Trophoblast cell (in vitro differentiated cells and primary cell): ENCODE measurements at regions not wholly inside any gene's neighbourhood (a gene's known extent, or its start where the extent isn't known, plus 50 kb on each side); places are given as distances from the start of the nearest gene placed in this dataset.

Source experiments
- DNase-seq, 2 donors: peaks; one replicate each; pipeline ENCODE4 v3.0.0-alpha.2; 2016
- H2AFZ ChIP-seq: 2 replicates; pipeline ENCODE4 v1.6.1; 2013; ENCODE audit warnings: low read length, moderate library complexity, mild to moderate bottlenecking; ENCODE audit not compliant: insufficient read depth, poor library complexity
- H2AK5ac ChIP-seq: 2 replicates; pipeline ENCODE4 v1.6.1; 2013; ENCODE audit warnings: mild to moderate bottlenecking, low read length
- H2BK120ac ChIP-seq: 2 replicates; pipeline ENCODE4 v1.6.1; 2013; ENCODE audit warnings: low read length, mild to moderate bottlenecking, moderate library complexity; ENCODE audit not compliant: insufficient read depth, poor library complexity
- H2BK12ac ChIP-seq: 2 replicates; pipeline ENCODE4 v1.6.1; 2013; ENCODE audit warnings: mild to moderate bottlenecking, low read length, moderate library complexity
- H2BK5ac ChIP-seq: 2 replicates; pipeline ENCODE4 v1.6.1; 2013; ENCODE audit warnings: low read length, low read depth, moderate library complexity, mild to moderate bottlenecking; ENCODE audit not compliant: poor library complexity
- H3K14ac ChIP-seq: 2 replicates; pipeline ENCODE4 v1.6.1; 2013; ENCODE audit warnings: mild to moderate bottlenecking, low read length
- H3K18ac ChIP-seq: 2 replicates; pipeline ENCODE4 v1.6.1; 2013; ENCODE audit warnings: mild to moderate bottlenecking, low read length
- H3K23ac ChIP-seq: 2 replicates; pipeline ENCODE4 v1.6.1; 2013; ENCODE audit warnings: low read length
- H3K27ac ChIP-seq: 2 replicates; pipeline ENCODE4 v1.5.1; 2013; ENCODE audit warnings: low read depth, mild to moderate bottlenecking, inconsistent platforms, low read length, moderate library complexity
- H3K27me3 ChIP-seq: 2 replicates; pipeline ENCODE4 v1.6.1; 2013; ENCODE audit warnings: inconsistent platforms, mild to moderate bottlenecking, low read length, moderate library complexity; ENCODE audit not compliant: insufficient read depth
- H3K36me3 ChIP-seq, 2 experiments: 1 replicate in 1 of 2; 2 replicates in 1 of 2; pipeline ENCODE4 v1.6.1; 2013; ENCODE audit warnings: low read length in 2 of 2, mild to moderate bottlenecking in 2 of 2, moderate library complexity in 1 of 2; ENCODE audit not compliant: insufficient read depth in 2 of 2, control insufficient read depth in 1 of 2
- H3K4ac ChIP-seq: 2 replicates; pipeline ENCODE4 v1.6.1; 2013; ENCODE audit warnings: low read depth, mild to moderate bottlenecking, low read length, moderate library complexity
- H3K4me1 ChIP-seq, 2 experiments: 1 replicate in 1 of 2; 2 replicates in 1 of 2; pipeline ENCODE4 v1.6.1; 2013; ENCODE audit warnings: low read length in 2 of 2, mild to moderate bottlenecking in 2 of 2, moderate library complexity in 1 of 2; ENCODE audit not compliant: insufficient read depth in 2 of 2, control insufficient read depth in 1 of 2
- H3K4me2 ChIP-seq: 2 replicates; pipeline ENCODE4 v1.6.1; 2013; ENCODE audit warnings: inconsistent platforms, mild to moderate bottlenecking, low read length, moderate library complexity
- H3K4me3 ChIP-seq: 2 replicates; pipeline ENCODE4 v1.5.1; 2013; ENCODE audit warnings: mild to moderate bottlenecking, low read depth, low read length, inconsistent platforms
- H3K79me1 ChIP-seq: one replicate; pipeline ENCODE4 v1.6.1; 2013; ENCODE audit warnings: low read length
- H3K79me2 ChIP-seq: 2 replicates; pipeline ENCODE4 v1.6.1; 2013; ENCODE audit warnings: low read length, mild to moderate bottlenecking; ENCODE audit not compliant: control insufficient read depth, insufficient read depth, poor library complexity
- H3K9ac ChIP-seq: 2 replicates; pipeline ENCODE4 v1.6.1; 2013; ENCODE audit warnings: mild to moderate bottlenecking, low read length
- H3K9me3 ChIP-seq: 2 replicates; pipeline ENCODE4 v1.6.1; 2013; ENCODE audit warnings: low read depth, mild to moderate bottlenecking, control low read depth, inconsistent platforms, low read length; ENCODE audit not compliant: insufficient read depth
- H4K12ac ChIP-seq: 2 replicates; pipeline ENCODE4 v1.6.1; 2013; ENCODE audit warnings: low read depth, mild to moderate bottlenecking, low read length, moderate library complexity
- H4K8ac ChIP-seq: 2 replicates; pipeline ENCODE4 v1.6.1; 2013; ENCODE audit warnings: low read depth, mild to moderate bottlenecking, low read length, moderate library complexity
- H4K91ac ChIP-seq: one replicate; pipeline ENCODE4 v1.6.1; 2013; ENCODE audit warnings: low read depth, mild to moderate bottlenecking, low read length, moderate library complexity
- WGBS: extraction: QIAGEN DNeasy Blood & Tissue Kit; methylation state at CpG from one replicate; pipeline ENCODE4 v1.1.7; 2013; ENCODE audit warnings: missing lambda C conversion rate; ENCODE audit not compliant: insufficient read length, insufficient coverage; ENCODE audit errors: extremely low coverage; 5-methylcytosine and 5-hydroxymethylcytosine counted together

DNA sequence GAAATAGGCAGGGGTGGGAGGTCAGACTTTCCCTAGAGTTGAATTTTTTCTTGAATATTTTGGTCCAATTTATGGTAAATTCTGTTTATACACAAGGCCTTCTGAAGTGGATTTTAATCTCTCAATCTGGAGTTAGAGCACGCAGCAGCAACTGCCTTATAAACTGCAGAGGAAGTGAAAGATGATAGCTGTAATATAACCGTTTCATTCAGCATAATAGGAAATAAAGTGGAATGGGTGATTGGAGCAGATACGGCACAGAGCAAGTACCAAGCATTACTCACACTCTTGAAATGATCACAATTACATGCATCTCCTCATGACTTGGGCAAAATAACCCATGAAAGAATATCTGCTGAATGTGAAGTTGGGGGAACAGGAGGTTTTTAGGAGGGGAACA is 106.8 kb downstream of the ARRDC4 start:
- no peak overlapping the region for H2AK5ac ChIP-seq
- no peaks in the 10 kb centered on the region for H3K79me1 ChIP-seq
- no peak for DNase-seq
- WGBS: no CpG with 5 or more reads among the region's 3 CpGs
- peaks cover 0 to 3% of the 10 kb centered on the region in 2 experiments for H3K4me1 ChIP-seq
- no peak overlapping the region for H3K27ac ChIP-seq
- no peak overlapping the region for H2BK120ac ChIP-seq
- no peak overlapping the region for H3K18ac ChIP-seq
- H3K14ac ChIP-seq: no peak overlapping the region
- no peak overlapping the region for H2BK12ac ChIP-seq
- H4K8ac ChIP-seq: no peak overlapping the region
- no peak overlapping the region for H4K91ac ChIP-seq
- peaks cover 2% of the 10 kb centered on the region for H3K9me3 ChIP-seq
- no peak overlapping the region for H3K9ac ChIP-seq
- no peak overlapping the region for H3K4me3 ChIP-seq
- no peak overlapping the region for H3K4me2 ChIP-seq
- H2AFZ ChIP-seq: no peak overlapping the region
- H4K12ac ChIP-seq: no peak overlapping the region
- H3K23ac ChIP-seq: no peak overlapping the region
- no peaks in the 10 kb centered on the region for H3K27me3 ChIP-seq
- no peaks in the 10 kb centered on the region for H3K36me3 ChIP-seq
- no peaks in the 10 kb centered on the region for H3K79me2 ChIP-seq
- no peak overlapping the region for H3K4ac ChIP-seq
- no peak overlapping the region for H2BK5ac ChIP-seq

DNA sequence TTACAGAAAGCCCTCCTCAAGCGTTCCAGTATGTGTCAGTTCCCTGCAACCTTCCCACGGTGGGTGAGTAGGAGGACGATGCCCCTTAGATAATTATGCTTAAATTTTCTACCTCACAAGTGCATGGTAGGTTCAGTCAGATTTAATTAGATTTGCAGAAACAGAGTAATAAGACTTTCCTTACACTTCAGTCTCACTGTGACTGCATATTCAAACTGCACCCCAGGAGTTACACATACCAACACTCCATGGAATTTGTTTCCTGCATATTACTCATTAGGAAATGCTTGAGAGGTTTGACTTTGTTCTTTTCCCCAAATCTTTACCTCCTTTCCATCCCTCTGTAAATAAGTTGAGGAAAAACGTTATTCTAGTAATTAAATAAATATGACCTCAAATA is 108.8 kb downstream of the ARRDC4 start:
- H3K18ac ChIP-seq: no peak overlapping the region
- no peak overlapping the region for H2BK120ac ChIP-seq
- no peak overlapping the region for H3K4ac ChIP-seq
- H3K14ac ChIP-seq: no peak overlapping the region
- peaks cover 2% of the 10 kb centered on the region for H3K9me3 ChIP-seq
- H3K4me2 ChIP-seq: no peak overlapping the region
- no peak overlapping the region for H3K27ac ChIP-seq
- H2BK12ac ChIP-seq: no peak overlapping the region
- DNase-seq: no peak
- no peak overlapping the region for H4K91ac ChIP-seq
- no peak overlapping the region for H2AFZ ChIP-seq
- WGBS: no CpG with 5 or more reads among the region's 4 CpGs
- no peaks in the 10 kb centered on the region for H3K79me1 ChIP-seq
- H2AK5ac ChIP-seq: no peak overlapping the region
- no peak overlapping the region for H4K8ac ChIP-seq
- no peaks in the 10 kb centered on the region for H3K36me3 ChIP-seq
- H3K4me3 ChIP-seq: no peak overlapping the region
- H4K12ac ChIP-seq: no peak overlapping the region
- H3K27me3 ChIP-seq: no peaks in the 10 kb centered on the region
- no peak overlapping the region for H3K9ac ChIP-seq
- H2BK5ac ChIP-seq: no peak overlapping the region
- H3K4me1 ChIP-seq: peaks cover 0 to 3% of the 10 kb centered on the region in 2 experiments
- no peak overlapping the region for H3K23ac ChIP-seq
- H3K79me2 ChIP-seq: no peaks in the 10 kb centered on the region

DNA sequence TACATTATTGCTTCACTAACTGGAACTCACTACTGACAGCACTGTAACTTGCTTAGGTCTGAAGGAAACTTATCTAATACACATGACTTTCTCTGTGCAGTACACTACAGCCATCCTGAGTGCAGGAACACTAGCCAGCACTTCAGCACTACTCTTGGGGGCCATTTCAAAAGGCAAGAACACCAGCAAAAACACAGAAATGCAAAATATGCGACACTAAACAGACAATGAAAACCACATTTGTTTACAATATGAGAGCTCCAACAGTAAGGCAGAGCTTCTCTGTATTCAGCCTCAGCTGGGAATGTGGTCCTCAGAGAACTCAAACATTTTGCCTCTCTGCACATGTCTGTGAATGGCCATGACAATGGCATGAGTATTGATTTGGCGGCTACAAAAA is 109.6 kb downstream of the ARRDC4 start:
- WGBS: no CpG with 5 or more reads among the region's 2 CpGs
- H2BK120ac ChIP-seq: no peak overlapping the region

DNA sequence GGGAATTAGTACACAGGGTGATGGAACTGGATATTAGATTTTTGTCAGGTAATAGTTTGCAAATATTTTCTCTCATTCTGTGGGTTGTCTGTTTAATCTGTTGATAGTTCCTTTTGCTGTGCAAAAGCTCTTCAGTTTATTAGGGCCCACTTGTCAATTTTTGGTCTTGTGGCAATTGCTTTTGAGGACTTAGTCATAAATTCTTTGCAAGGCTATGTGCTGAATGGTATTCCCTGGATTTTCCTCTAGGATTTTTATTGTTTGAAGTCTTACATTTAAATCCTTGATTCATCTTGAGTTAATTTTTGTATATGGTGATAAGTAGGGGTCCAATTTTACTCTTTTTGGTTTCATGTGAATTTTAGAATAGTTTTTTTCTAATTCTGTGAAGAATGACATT is 111.3 kb downstream of the ARRDC4 start:
- H3K36me3 ChIP-seq: no peaks in the 10 kb centered on the region
- no peak overlapping the region for H3K9ac ChIP-seq
- no peak overlapping the region for H2BK5ac ChIP-seq
- no peak overlapping the region for H3K4me3 ChIP-seq
- no peak for DNase-seq
- H2AK5ac ChIP-seq: no peak overlapping the region
- H3K4me2 ChIP-seq: no peak overlapping the region
- peaks cover 2% of the 10 kb centered on the region for H3K9me3 ChIP-seq
- H3K27me3 ChIP-seq: no peaks in the 10 kb centered on the region
- no peaks in the 10 kb centered on the region for H3K79me2 ChIP-seq
- no peak overlapping the region for H2AFZ ChIP-seq
- H4K91ac ChIP-seq: no peak overlapping the region
- no peak overlapping the region for H2BK12ac ChIP-seq
- no peak overlapping the region for H3K14ac ChIP-seq
- H4K8ac ChIP-seq: no peak overlapping the region
- H3K4me1 ChIP-seq: peaks cover 2 to 4% of the 10 kb centered on the region in 2 experiments
- H3K79me1 ChIP-seq: peaks cover 2% of the 10 kb centered on the region
- H3K18ac ChIP-seq: no peak overlapping the region
- no peak overlapping the region for H3K23ac ChIP-seq
- H3K4ac ChIP-seq: no peak overlapping the region
- no peak overlapping the region for H4K12ac ChIP-seq
- H2BK120ac ChIP-seq: no peak overlapping the region
- no peak overlapping the region for H3K27ac ChIP-seq

More for the DNA sequence above, 109.6 kb downstream of the ARRDC4 start:
- no peak overlapping the region for H3K9ac ChIP-seq
- no peak overlapping the region for H2AK5ac ChIP-seq
- H2BK5ac ChIP-seq: no peak overlapping the region
- peaks cover 0 to 3% of the 10 kb centered on the region in 2 experiments for H3K4me1 ChIP-seq
- no peak overlapping the region for H3K14ac ChIP-seq
- DNase-seq: no peak
- no peak overlapping the region for H4K91ac ChIP-seq
- no peak overlapping the region for H3K4me3 ChIP-seq
- H3K18ac ChIP-seq: no peak overlapping the region
- H2BK12ac ChIP-seq: no peak overlapping the region
- H3K4ac ChIP-seq: no peak overlapping the region
- H3K27ac ChIP-seq: no peak overlapping the region
- H2AFZ ChIP-seq: no peak overlapping the region
- no peaks in the 10 kb centered on the region for H3K36me3 ChIP-seq
- H3K9me3 ChIP-seq: peaks cover 2% of the 10 kb centered on the region
- no peak overlapping the region for H3K4me2 ChIP-seq
- H3K79me1 ChIP-seq: no peaks in the 10 kb centered on the region
- H4K8ac ChIP-seq: no peak overlapping the region
- no peak overlapping the region for H3K23ac ChIP-seq
- no peaks in the 10 kb centered on the region for H3K79me2 ChIP-seq
- H4K12ac ChIP-seq: no peak overlapping the region
- no peaks in the 10 kb centered on the region for H3K27me3 ChIP-seq
